Spinal cord (tissue), 9 donors: ENCODE measurements at regions not wholly inside any gene's neighbourhood (a gene's known extent, or its start where the extent isn't known, plus 50 kb on each side); places are given as distances from the start of the nearest gene placed in this dataset.
"Not testable (repeated sequence)": the region's sequence is repeated elsewhere in the genome, so short reads cannot be mapped to it uniquely, and the experiment has no call there.

ENCODE experiments used
- DNase-seq, 6 donors: peaks; one replicate each; pipeline versions ENCODE4 v3.0.0 to v3.0.0-alpha.2; 2013 to 2015; ENCODE audit warnings: low spot score in 6 of 6, low read depth in 4 of 6
- H3K27ac ChIP-seq: one replicate; pipeline ENCODE4 v1.5.1; 2013; ENCODE audit warnings: low read depth, low read length, control low read depth
- H3K27me3 ChIP-seq: one replicate; pipeline ENCODE4 v1.6.1; 2013; ENCODE audit warnings: low read length; ENCODE audit not compliant: control insufficient read depth, insufficient read depth
- H3K36me3 ChIP-seq: one replicate; pipeline ENCODE4 v1.6.1; 2013; ENCODE audit warnings: low read length; ENCODE audit not compliant: control insufficient read depth, insufficient read depth
- H3K4me1 ChIP-seq: one replicate; pipeline ENCODE4 v1.6.1; 2013; ENCODE audit warnings: low read length; ENCODE audit not compliant: control insufficient read depth, insufficient read depth
- H3K4me3 ChIP-seq: one replicate; pipeline ENCODE4 v1.5.1; 2013; ENCODE audit warnings: low read depth, low read length, control low read depth
- H3K9me3 ChIP-seq: one replicate; pipeline ENCODE4 v1.6.1; 2013; ENCODE audit warnings: low read length; ENCODE audit not compliant: control insufficient read depth, insufficient read depth
- WGBS: methylation state at CpG from one replicate; pipeline ENCODE4 v1.1.5; 2013; ENCODE audit warnings: missing lambda C conversion rate; ENCODE audit not compliant: insufficient coverage; 5-methylcytosine and 5-hydroxymethylcytosine counted together
- donor health status: healthy.

- no CpG with 5 or more reads among the region's 6 CpGs for whole genome bisulfite sequencing
- no peaks in the 10 kb centered on the region for H3K9me3 ChIP-seq
- no peaks in the 10 kb centered on the region for H3K27me3 ChIP-seq
- no peaks in the 10 kb centered on the region for H3K4me1 ChIP-seq
- H3K27ac ChIP-seq, result no peak overlapping the region
- no peaks in the 10 kb centered on the region for H3K36me3 ChIP-seq
- no peak overlapping the region for H3K4me3 ChIP-seq
- no peak for DNase-seq
Measured at GRCh38 chr18:4544142-4544541, 89.0 kb upstream of the DLGAP1 start.

- no peak overlapping the region for H3K27ac ChIP-seq
- DNase-seq, result peak in 1 of 6 donors; percentile 56
- no peaks in the 10 kb centered on the region for H3K9me3 ChIP-seq
- no peaks in the 10 kb centered on the region for H3K4me1 ChIP-seq
- no peaks in the 10 kb centered on the region for H3K36me3 ChIP-seq
- no peaks in the 10 kb centered on the region for H3K27me3 ChIP-seq
- H3K4me3 ChIP-seq, result no peak overlapping the region
Measured at GRCh38 chr18:4543711-4544110, 88.6 kb upstream of the DLGAP1 start.

GRCh38 chr18:4541588-4541987 lies 86.5 kb upstream of the DLGAP1 start:
- H3K4me3 ChIP-seq, result no peak overlapping the region
- no peaks in the 10 kb centered on the region for H3K9me3 ChIP-seq
- no peaks in the 10 kb centered on the region for H3K4me1 ChIP-seq
- WGBS, result 100% methylated on average over 1 of the region's 3 CpGs
- H3K27ac ChIP-seq, result no peak overlapping the region
- no peaks in the 10 kb centered on the region for H3K36me3 ChIP-seq
- DNase-seq, result no peak
- H3K27me3 ChIP-seq, result no peaks in the 10 kb centered on the region

GRCh38 chr18:4536447-4536846 lies 81.3 kb upstream of the DLGAP1 start:
- Histone ChIP-seq H3K27ac (no peak overlapping the region), H3K9me3 (no peaks in the 10 kb centered on the region), H3K4me3 (no peak overlapping the region), H3K36me3 (no peaks in the 10 kb centered on the region), H3K27me3 (no peaks in the 10 kb centered on the region), H3K4me1 (no peaks in the 10 kb centered on the region)
- no peak for DNase-seq

DNA sequence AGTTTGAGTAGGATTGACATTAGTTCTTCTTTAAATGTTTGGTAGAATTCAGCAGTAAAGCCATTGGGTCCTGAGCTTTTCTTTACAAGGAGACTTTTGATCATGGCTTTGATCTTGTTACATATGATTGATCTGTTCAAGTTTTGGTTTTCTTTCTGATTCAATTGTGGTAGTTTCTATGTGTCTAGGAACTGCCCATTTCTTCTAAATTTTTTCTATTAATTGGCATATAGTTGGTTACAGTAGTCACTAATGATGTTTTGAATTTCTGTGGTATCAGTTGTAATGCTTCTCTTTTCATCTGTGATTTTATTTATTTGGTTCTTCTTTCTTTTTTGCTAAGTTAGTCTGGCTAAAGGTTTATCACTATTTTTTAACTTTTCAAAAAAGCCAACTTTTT lies 73.3 kb upstream of the DLGAP1 start:
- DNase-seq, result no peak
- H3K9me3 ChIP-seq, result peaks cover 2% of the 10 kb centered on the region
- no peaks in the 10 kb centered on the region for H3K36me3 ChIP-seq

DNA sequence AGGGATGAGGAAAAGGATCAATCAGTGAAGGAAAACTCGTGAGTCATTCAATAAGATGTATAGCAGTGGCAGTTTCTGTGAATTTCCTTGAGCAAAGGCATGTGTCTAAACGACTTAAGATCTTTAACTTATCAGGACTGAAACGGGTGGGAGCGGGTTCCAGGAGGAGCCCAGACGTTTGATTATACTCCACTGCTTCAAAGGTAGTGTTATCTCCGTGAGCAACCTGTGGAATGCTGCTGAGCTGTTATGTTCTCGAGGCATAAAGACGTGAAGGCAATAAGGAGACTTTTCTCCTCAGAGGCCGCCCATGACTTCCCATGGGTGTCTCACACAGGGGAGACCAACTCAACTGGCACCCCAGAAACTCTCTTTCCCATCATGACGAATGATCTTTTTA lies 72.7 kb upstream of the DLGAP1 start:
- H3K9me3 ChIP-seq, H3K4me1 ChIP-seq, H3K27ac ChIP-seq, DNase-seq, H3K27me3 ChIP-seq, H3K36me3 ChIP-seq, H3K4me3 ChIP-seq: not testable (repeated sequence)
- WGBS, result 60% methylated on average over 6 of the region's 10 CpGs

More for the DNA sequence above, 73.3 kb upstream of the DLGAP1 start:
- no peaks in the 10 kb centered on the region for H3K27me3 ChIP-seq
- no peak overlapping the region for H3K27ac ChIP-seq
- no peaks in the 10 kb centered on the region for H3K4me1 ChIP-seq
- H3K4me3 ChIP-seq, result no peak overlapping the region

DNA sequence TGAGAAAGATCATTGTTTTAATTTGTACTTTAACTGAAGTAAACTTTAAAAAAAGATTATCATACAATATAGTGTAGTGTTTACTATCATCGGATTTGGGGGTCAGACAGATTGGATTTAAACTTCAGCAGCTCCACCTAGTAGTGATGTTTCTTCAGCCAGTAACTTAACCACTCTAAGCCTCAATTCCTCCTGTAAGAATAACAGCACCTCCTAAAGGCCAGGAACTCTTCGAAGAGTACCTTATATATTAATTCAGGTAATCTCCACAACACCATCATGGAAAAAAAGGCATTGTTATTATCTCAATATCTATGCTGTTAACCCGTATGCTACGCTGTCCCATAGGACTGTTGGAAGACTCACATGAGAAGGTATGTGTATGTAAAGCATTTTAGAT lies 69.0 kb upstream of the DLGAP1 start:
- no peaks in the 10 kb centered on the region for H3K27me3 ChIP-seq
- no peaks in the 10 kb centered on the region for H3K36me3 ChIP-seq
- no peak overlapping the region for H3K27ac ChIP-seq
- DNase-seq, result no peak
- H3K9me3 ChIP-seq, result peaks cover 2% of the 10 kb centered on the region
- no peaks in the 10 kb centered on the region for H3K4me1 ChIP-seq
- WGBS, result no CpG with 5 or more reads among the region's 4 CpGs
- no peak overlapping the region for H3K4me3 ChIP-seq

GRCh38 chr18:4511166-4511565 lies 56.1 kb upstream of the DLGAP1 start:
- Histone ChIP-seq H3K4me3 (no peak overlapping the region), H3K27ac (no peak overlapping the region), H3K4me1 (no peaks in the 10 kb centered on the region), H3K9me3 (no peaks in the 10 kb centered on the region), H3K27me3 (no peaks in the 10 kb centered on the region), H3K36me3 (no peaks in the 10 kb centered on the region)
- 94% methylated on average over 6 of the region's 6 CpGs for WGBS
- no peak for DNase-seq

GRCh38 chr18:4510711-4511110 lies 55.6 kb upstream of the DLGAP1 start:
- DNase-seq, result peak in 2 of 6 donors; percentile 16 to 21
- H3K27ac ChIP-seq, result no peak overlapping the region
- H3K9me3 ChIP-seq, result no peaks in the 10 kb centered on the region
- no peaks in the 10 kb centered on the region for H3K36me3 ChIP-seq
- H3K4me1 ChIP-seq, result no peaks in the 10 kb centered on the region
- H3K27me3 ChIP-seq, result no peaks in the 10 kb centered on the region
- no CpG with 5 or more reads among the region's 1 CpG for WGBS
- no peak overlapping the region for H3K4me3 ChIP-seq

DNA sequence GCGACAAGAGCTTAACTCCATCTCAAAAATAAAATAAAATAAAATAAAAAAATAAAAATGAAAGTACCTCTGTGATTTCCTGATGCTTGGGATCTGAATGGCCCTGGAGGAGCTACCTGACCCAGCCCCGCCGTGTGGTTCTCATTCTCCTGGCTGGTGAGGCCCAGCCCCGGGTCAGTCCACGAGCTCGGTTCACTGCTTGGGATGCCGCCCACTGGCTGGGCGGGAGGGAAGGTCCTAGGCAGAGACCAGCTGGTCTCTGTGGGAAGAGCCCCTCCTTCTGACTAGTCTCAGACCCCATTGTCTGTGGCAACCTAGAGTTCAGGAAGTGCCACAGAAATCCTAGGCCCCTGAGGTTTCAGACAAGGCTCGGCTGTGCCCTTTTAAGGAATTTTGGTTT lies 55.1 kb upstream of the DLGAP1 start:
- H3K27me3 ChIP-seq, result no peaks in the 10 kb centered on the region
- WGBS, result 93% methylated on average over 8 of the region's 9 CpGs

More for the DNA sequence above, 55.1 kb upstream of the DLGAP1 start:
- H3K9me3 ChIP-seq, result no peaks in the 10 kb centered on the region
- H3K27ac ChIP-seq, result no peak overlapping the region
- H3K4me1 ChIP-seq, result no peaks in the 10 kb centered on the region
- no peaks in the 10 kb centered on the region for H3K36me3 ChIP-seq
- no peak overlapping the region for H3K4me3 ChIP-seq
- DNase-seq, result no peak
